H9 (cell line): ENCODE measurements at regions not wholly inside any gene's neighbourhood (a gene's known extent, or its start where the extent isn't known, plus 50 kb on each side); places are given as distances from the start of the nearest gene placed in this dataset.

Experiments used
- DNase-seq: peaks from one replicate; pipeline ENCODE4 v3.0.0-alpha.2; 2017
- H2AFZ ChIP-seq: one replicate; pipeline ENCODE4 v1.6.1; 2013; ENCODE audit warnings: mild to moderate bottlenecking, low read length, control low read depth, moderate library complexity
- H2AK5ac ChIP-seq: 2 replicates; pipeline ENCODE4 v1.6.1; 2013; ENCODE audit warnings: low read length, control low read depth, mixed read lengths; ENCODE audit not compliant: insufficient read length
- H2BK120ac ChIP-seq: one replicate; pipeline ENCODE4 v1.6.1; 2013; ENCODE audit warnings: low read depth, mild to moderate bottlenecking, low read length, control low read depth, inconsistent platforms; ENCODE audit not compliant: poor library complexity, severe bottlenecking
- H2BK12ac ChIP-seq: 2 replicates; pipeline ENCODE4 v1.6.1; 2013; ENCODE audit warnings: low read length, control low read depth, mixed read lengths, low read depth; ENCODE audit not compliant: insufficient read length
- H2BK15ac ChIP-seq: 2 replicates; pipeline ENCODE4 v1.6.1; 2013; ENCODE audit warnings: low read depth, low read length, control low read depth
- H2BK20ac ChIP-seq: one replicate; pipeline ENCODE4 v1.6.1; 2013; ENCODE audit warnings: low read depth, mild to moderate bottlenecking, low read length, control low read depth, inconsistent platforms; ENCODE audit not compliant: poor library complexity, severe bottlenecking
- H2BK5ac ChIP-seq: 2 replicates; pipeline ENCODE4 v1.6.1; 2013; ENCODE audit warnings: low read length, control low read depth, mixed read lengths; ENCODE audit not compliant: insufficient read length
- H3K14ac ChIP-seq: 2 replicates; pipeline ENCODE4 v1.6.1; 2013; ENCODE audit warnings: low read length, control low read depth; ENCODE audit not compliant: insufficient read depth
- H3K18ac ChIP-seq: 2 replicates; pipeline ENCODE4 v1.6.1; 2013; ENCODE audit warnings: low read depth, mild to moderate bottlenecking, mixed read lengths, low read length, control low read depth; ENCODE audit not compliant: insufficient read length
- H3K23ac ChIP-seq: 2 replicates; pipeline ENCODE4 v1.6.1; 2013; ENCODE audit warnings: low read length, control low read depth, mixed read lengths, low read depth; ENCODE audit not compliant: insufficient read length
- H3K23me2 ChIP-seq: 2 replicates; pipeline ENCODE4 v1.6.1; 2013; ENCODE audit warnings: low read depth, mild to moderate bottlenecking, mixed read lengths, low read length, control low read depth; ENCODE audit not compliant: insufficient read length, poor library complexity, severe bottlenecking
- H3K27ac ChIP-seq: 2 replicates; pipeline ENCODE4 v1.5.1; 2013; ENCODE audit warnings: low read length, control low read depth, mixed read lengths, low read depth; ENCODE audit not compliant: insufficient read length
- H3K27me3 ChIP-seq: 2 replicates; pipeline ENCODE4 v1.6.1; 2013; ENCODE audit warnings: low read length, control low read depth, inconsistent platforms; ENCODE audit not compliant: insufficient read depth
- H3K4ac ChIP-seq: 2 replicates; pipeline ENCODE4 v1.6.1; 2013; ENCODE audit warnings: low read depth, mild to moderate bottlenecking, control low read depth, inconsistent platforms, low read length, moderate library complexity
- H3K4me1 ChIP-seq: 2 replicates; pipeline ENCODE4 v1.6.1; 2013; ENCODE audit warnings: low read length, control low read depth, inconsistent platforms; ENCODE audit not compliant: insufficient read depth
- H3K4me2 ChIP-seq: 2 replicates; pipeline ENCODE4 v1.6.1; 2013; ENCODE audit warnings: low read length, control low read depth, mixed read lengths; ENCODE audit not compliant: insufficient read length, insufficient read depth
- H3K56ac ChIP-seq: 2 replicates; pipeline ENCODE4 v1.6.1; 2013; ENCODE audit warnings: low read depth, mild to moderate bottlenecking, mixed read lengths, low read length, control low read depth; ENCODE audit not compliant: insufficient read length
- H3K79me1 ChIP-seq: 2 replicates; pipeline ENCODE4 v1.6.1; 2013; ENCODE audit warnings: low read depth, mild to moderate bottlenecking, moderate library complexity, low read length, control low read depth, inconsistent platforms; ENCODE audit not compliant: insufficient read depth, poor library complexity, severe bottlenecking
- H3K79me2 ChIP-seq: 2 replicates; pipeline ENCODE4 v1.6.1; 2013; ENCODE audit warnings: low read length, control low read depth, inconsistent platforms; ENCODE audit not compliant: insufficient read depth
- H3K9ac ChIP-seq: 2 replicates; pipeline ENCODE4 v1.6.1; 2013; ENCODE audit warnings: low read length, control low read depth, mixed read lengths; ENCODE audit not compliant: insufficient read length; ENCODE audit errors: extremely low read depth
- H3K9me3 ChIP-seq: one replicate; pipeline ENCODE4 v1.6.1; 2013; ENCODE audit warnings: low read depth, low read length, inconsistent platforms; ENCODE audit not compliant: control insufficient read depth
- H3T11ph ChIP-seq: one replicate; pipeline ENCODE4 v1.6.1; 2013; ENCODE audit warnings: mild to moderate bottlenecking, low read length, control low read depth, inconsistent platforms
- H4K20me1 ChIP-seq: one replicate; pipeline ENCODE4 v1.6.1; 2013; ENCODE audit not compliant: control insufficient read depth, insufficient read length, insufficient read depth
- H4K5ac ChIP-seq: 2 replicates; pipeline ENCODE4 v1.6.1; 2013; ENCODE audit warnings: low read depth, mild to moderate bottlenecking, mixed read lengths, low read length, control low read depth; ENCODE audit not compliant: insufficient read length
- H4K8ac ChIP-seq: replicated peaks from 2 replicates; pipeline ENCODE4 v1.6.1; 2013; ENCODE audit warnings: low read length, control low read depth, mixed read lengths, low read depth; ENCODE audit not compliant: insufficient read length
- H4K91ac ChIP-seq: 2 replicates; pipeline ENCODE4 v1.6.1; 2013; ENCODE audit warnings: low read depth, mild to moderate bottlenecking, moderate library complexity, mixed read lengths, low read length, control low read depth; ENCODE audit not compliant: insufficient read length
- H3K27ac Mint-ChIP-seq, 3 experiments: 2 replicates in 2 of 3; 3 replicates in 1 of 3; pipeline ENCODE4 v1.8.0; 2020 to 2021; ENCODE audit warnings: mixed read lengths in 3 of 3, mild to moderate bottlenecking in 1 of 3, moderate library complexity in 1 of 3
- H3K27me3 Mint-ChIP-seq: 2 replicates; pipeline ENCODE4 v1.8.0; 2021; ENCODE audit warnings: low read depth, mild to moderate bottlenecking, moderate library complexity, mixed read lengths
- H3K36me3 Mint-ChIP-seq, 3 experiments: 2 replicates in 2 of 3; 3 replicates in 1 of 3; pipeline ENCODE4 v1.8.0; 2020 to 2021; ENCODE audit warnings: low read depth in 3 of 3, mixed read lengths in 3 of 3; ENCODE audit not compliant: insufficient read depth in 1 of 3
- H3K4me1 Mint-ChIP-seq, 2 experiments: 2 replicates each; pipeline ENCODE4 v1.8.0; 2020; ENCODE audit warnings: mixed read lengths in 2 of 2
- H3K4me3 Mint-ChIP-seq, 2 experiments: 2 replicates in 1 of 2; 3 replicates in 1 of 2; pipeline ENCODE4 v1.8.0; 2020 to 2021; ENCODE audit warnings: mild to moderate bottlenecking in 2 of 2, mixed read lengths in 2 of 2, moderate library complexity in 1 of 2
- H3K9me3 Mint-ChIP-seq, 2 experiments: 2 replicates in 1 of 2; 3 replicates in 1 of 2; pipeline ENCODE4 v1.8.0; 2020; ENCODE audit warnings: mild to moderate bottlenecking in 2 of 2, mixed read lengths in 2 of 2, moderate library complexity in 1 of 2
- CTCF ChIP-seq: fragments of 200-600 bp; sonication (generic); conservative IDR thresholded peaks from 3 replicates; pipeline ENCODE4 v1.8.0; 2021; ENCODE audit warnings: antibody characterized with exemption, mild to moderate bottlenecking
- WGBS: extraction: QIAGEN DNeasy Blood & Tissue Kit; methylation state at CpG from one replicate; pipeline ENCODE4 v1.1.7; 2013; ENCODE audit warnings: missing lambda C conversion rate, low lambda C conversion rate, mixed read lengths; ENCODE audit not compliant: insufficient read length; ENCODE audit errors: extremely low coverage; 5-methylcytosine and 5-hydroxymethylcytosine counted together

- Histone ChIP-seq H3K9ac (no peak overlapping the region), H3K79me1 (no peaks in the 10 kb centered on the region), H4K8ac (no peak overlapping the region), H4K91ac (no peak overlapping the region), H2BK20ac (no peak overlapping the region), H2AFZ (no peak overlapping the region), H2BK12ac (no peak overlapping the region), H3K27ac (no peak overlapping the region), H2BK5ac (no peak overlapping the region), H2BK15ac (no peak overlapping the region), H3T11ph (no peak overlapping the region), H3K23me2 (peaks cover 6% of the 10 kb centered on the region), H4K5ac (no peak overlapping the region), H3K23ac (no peak overlapping the region), H2BK120ac (no peak overlapping the region), H3K9me3 (no peaks in the 10 kb centered on the region), H3K4ac (no peak overlapping the region), H4K20me1 (no peaks in the 10 kb centered on the region), H3K14ac (no peak overlapping the region), H3K56ac (no peak overlapping the region), H3K4me2 (no peak overlapping the region), H3K4me1 (peaks cover 6% of the 10 kb centered on the region; the same call in 1 of the 2 replicates), H3K18ac (no peak overlapping the region), H3K27me3 (no peaks in the 10 kb centered on the region), H3K79me2 (no peaks in the 10 kb centered on the region), H2AK5ac (no peak overlapping the region)
- WGBS = no CpG with 5 or more reads among the region's 12 CpGs
- Mint-ChIP-seq H3K4me3 (no peak overlapping the region; a peak in 1 of 5 replicates), H3K36me3 (no peaks in the 10 kb centered on the region), H3K4me1 (peaks cover 44 to 51% of the 10 kb centered on the region in 2 experiments), H3K9me3 (no peaks in the 10 kb centered on the region), H3K27ac (peak overlapping the region in 1 of 3 experiments; percentile 70; a peak in 1 of 7 replicates), H3K27me3 (peaks cover 12% of the 10 kb centered on the region)
- DNase-seq = no peak
- no peak for TF ChIP-seq CTCF
Observed at GRCh38 chr22:48367731-48368130, 1459.9 kb downstream of the BRD1 start.
